Suprapubic skin (tissue), 4 donors: ENCODE measurements at regions not wholly inside any gene's neighbourhood (a gene's known extent, or its start where the extent isn't known, plus 50 kb on each side); places are given as distances from the start of the nearest gene placed in this dataset.

Experiments used
- DNase-seq, 2 donors: peaks; one replicate each; pipeline ENCODE4 v3.0.0-alpha.2; 2019; ENCODE audit warnings: low spot score in 2 of 2
- H3K27ac ChIP-seq: fragments of 200-600 bp; sonication (generic); one replicate; pipeline ENCODE4 v1.5.1; 2019
- H3K27me3 ChIP-seq: fragments of 200-600 bp; sonication (generic); one replicate; pipeline ENCODE4 v1.5.1; 2019
- H3K36me3 ChIP-seq: fragments of 200-600 bp; sonication (generic); one replicate; pipeline ENCODE4 v1.5.1; 2019
- H3K4me1 ChIP-seq: fragments of 200-600 bp; sonication (generic); one replicate; pipeline ENCODE4 v1.5.1; 2019
- H3K4me3 ChIP-seq: fragments of 200-600 bp; sonication (generic); one replicate; pipeline ENCODE4 v1.5.1; 2019; ENCODE audit warnings: mild to moderate bottlenecking
- H3K9me3 ChIP-seq: fragments of 200-600 bp; sonication (generic); one replicate; pipeline ENCODE4 v1.5.1; 2019
- CTCF ChIP-seq, 2 donors: fragments of 200-600 bp in 1 of 2; fragments of 450-650 bp in 1 of 2; sonication (generic) in 1 of 2; IDR thresholded peaks; one replicate each; pipeline ENCODE4 v1.5.1; 2016 to 2019; ENCODE audit warnings: antibody characterized with exemption in 2 of 2, mild to moderate bottlenecking in 1 of 2, moderate library complexity in 1 of 2
- EP300 ChIP-seq: sonication (generic); formaldehyde crosslinking; IDR thresholded peaks from one replicate; pipeline ENCODE4 v1.6.1; 2017; ENCODE audit warnings: antibody characterized with exemption
- POLR2A ChIP-seq, 2 donors: fragments of 450-650 bp; IDR thresholded peaks; one replicate each; pipeline ENCODE4 v1.6.1; 2017; ENCODE audit warnings: antibody characterized with exemption in 2 of 2, mild to moderate bottlenecking in 2 of 2, moderate library complexity in 2 of 2
- POLR2AphosphoS5 ChIP-seq, 3 donors: sonication (generic); formaldehyde crosslinking; IDR thresholded peaks; one replicate each; pipeline ENCODE4 v1.6.1; 2017; ENCODE audit warnings: antibody characterized with exemption in 3 of 3
- WGBS: methylation state at CpG from one replicate; pipeline ENCODE4 v1.1.5; 2018; 5-methylcytosine and 5-hydroxymethylcytosine counted together

GRCh38 chr10:125276133-125276532 lies 115.8 kb upstream of the CTBP2 start:
- Histone ChIP-seq H3K36me3 (no peaks in the 10 kb centered on the region), H3K4me1 (no peaks in the 10 kb centered on the region), H3K4me3 (no peak overlapping the region), H3K27ac (no peak overlapping the region), H3K27me3 (peaks cover 4% of the 10 kb centered on the region), H3K9me3 (peaks cover 5% of the 10 kb centered on the region)
- WGBS = 93% methylated on average over 2 of the region's 2 CpGs
- no peak for DNase-seq
- TF ChIP-seq POLR2AphosphoS5 (IDR thresholded peaks at IDR 0.05) = no peak
- no peak for TF ChIP-seq EP300
- no peak for TF ChIP-seq CTCF (IDR thresholded peaks at IDR 0.05)
- TF ChIP-seq POLR2A (IDR thresholded peaks at IDR 0.05) = no peak

- no peaks in the 10 kb centered on the region for H3K36me3 ChIP-seq
- peaks cover 5% of the 10 kb centered on the region for H3K9me3 ChIP-seq
- WGBS = 73% methylated on average over 5 of the region's 5 CpGs
- H3K4me1 ChIP-seq = no peaks in the 10 kb centered on the region
- no peak for TF ChIP-seq POLR2A (IDR thresholded peaks at IDR 0.05)
- H3K27ac ChIP-seq = no peak overlapping the region
- H3K4me3 ChIP-seq = no peak overlapping the region
- DNase-seq = no peak
- H3K27me3 ChIP-seq = peaks cover 3% of the 10 kb centered on the region
Measured at GRCh38 chr10:125274961-125275360, 114.6 kb upstream of the CTBP2 start.

GRCh38 chr10:125273023-125273422 lies 112.7 kb upstream of the CTBP2 start:
- no peak for TF ChIP-seq CTCF (IDR thresholded peaks at IDR 0.05)
- no peak for TF ChIP-seq EP300
- TF ChIP-seq POLR2A (IDR thresholded peaks at IDR 0.05) = no peak
- no peak for TF ChIP-seq POLR2AphosphoS5 (IDR thresholded peaks at IDR 0.05)
- H3K4me1 ChIP-seq = no peaks in the 10 kb centered on the region
- no peak overlapping the region for H3K4me3 ChIP-seq
- no peaks in the 10 kb centered on the region for H3K36me3 ChIP-seq
- H3K9me3 ChIP-seq = peaks cover 5% of the 10 kb centered on the region
- WGBS = 84% methylated on average over 8 of the region's 8 CpGs
- no peaks in the 10 kb centered on the region for H3K27me3 ChIP-seq
- DNase-seq = no peak
- no peak overlapping the region for H3K27ac ChIP-seq

GRCh38 chr10:125269716-125270115 lies 109.4 kb upstream of the CTBP2 start:
- WGBS = 68% methylated on average over 2 of the region's 2 CpGs
- no peak overlapping the region for H3K4me3 ChIP-seq
- H3K4me1 ChIP-seq = no peaks in the 10 kb centered on the region
- H3K36me3 ChIP-seq = no peaks in the 10 kb centered on the region
- H3K9me3 ChIP-seq = no peaks in the 10 kb centered on the region
- TF ChIP-seq CTCF (IDR thresholded peaks at IDR 0.05) = no peak
- no peak for TF ChIP-seq POLR2A (IDR thresholded peaks at IDR 0.05)
- no peak for TF ChIP-seq EP300
- TF ChIP-seq POLR2AphosphoS5 (IDR thresholded peaks at IDR 0.05) = no peak
- H3K27me3 ChIP-seq = no peaks in the 10 kb centered on the region
- H3K27ac ChIP-seq = no peak overlapping the region
- DNase-seq = no peak

- 83% methylated on average over 11 of the region's 13 CpGs for WGBS
- Histone ChIP-seq H3K27ac (no peak overlapping the region), H3K27me3 (no peaks in the 10 kb centered on the region), H3K36me3 (no peaks in the 10 kb centered on the region), H3K4me1 (no peaks in the 10 kb centered on the region), H3K4me3 (no peak overlapping the region), H3K9me3 (no peaks in the 10 kb centered on the region)
- TF ChIP-seq POLR2A (IDR thresholded peaks at IDR 0.05) = no peak
- no peak for TF ChIP-seq EP300
- no peak for TF ChIP-seq POLR2AphosphoS5 (IDR thresholded peaks at IDR 0.05)
- TF ChIP-seq CTCF (IDR thresholded peaks at IDR 0.05) = no peak
- no peak for DNase-seq
Measured at GRCh38 chr10:125266966-125267365, 106.6 kb upstream of the CTBP2 start.

GRCh38 chr10:125266541-125266940 lies 106.2 kb upstream of the CTBP2 start:
- H3K27ac ChIP-seq = no peak overlapping the region
- no peak overlapping the region for H3K4me3 ChIP-seq
- H3K9me3 ChIP-seq = no peaks in the 10 kb centered on the region
- no peaks in the 10 kb centered on the region for H3K27me3 ChIP-seq
- WGBS = 81% methylated on average over 13 of the region's 14 CpGs
- DNase-seq = no peak
- no peaks in the 10 kb centered on the region for H3K36me3 ChIP-seq
- TF ChIP-seq EP300 = no peak
- no peak for TF ChIP-seq POLR2AphosphoS5 (IDR thresholded peaks at IDR 0.05)
- no peak for TF ChIP-seq CTCF (IDR thresholded peaks at IDR 0.05)
- no peak for TF ChIP-seq POLR2A (IDR thresholded peaks at IDR 0.05)
- no peaks in the 10 kb centered on the region for H3K4me1 ChIP-seq
